ENCODE measurements at regions not wholly inside any gene's neighbourhood (a gene's known extent, or its start where the extent isn't known, plus 50 kb on each side); places are given as distances from the start of the nearest gene placed in this dataset.
A peak's percentile ranks its signal among the peaks of the same experiment; 100 is the strongest.

DNA sequence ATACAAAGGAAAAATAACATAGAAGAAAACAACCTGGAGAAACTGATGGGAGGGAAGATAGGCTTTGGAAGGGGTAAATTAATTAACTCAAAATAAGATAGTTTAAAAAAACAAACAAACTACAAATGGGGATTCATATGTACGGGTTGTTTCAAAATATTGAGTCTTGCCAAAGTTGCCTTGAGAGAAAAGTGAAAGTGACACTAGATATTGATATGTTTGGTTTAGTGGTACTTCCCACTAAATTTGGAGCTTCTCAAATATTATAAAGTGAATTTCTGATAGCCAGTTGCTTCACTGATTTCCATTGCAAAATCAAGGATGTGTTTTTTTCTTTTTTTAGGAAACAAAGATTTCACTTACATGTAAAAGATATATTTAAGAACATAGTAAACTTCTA, 149.5 kb upstream of the RUNX1 start:
- BruUV-seq (replicated peaks): no TSS peak
- TF ChIP-seq, protein P1, sequence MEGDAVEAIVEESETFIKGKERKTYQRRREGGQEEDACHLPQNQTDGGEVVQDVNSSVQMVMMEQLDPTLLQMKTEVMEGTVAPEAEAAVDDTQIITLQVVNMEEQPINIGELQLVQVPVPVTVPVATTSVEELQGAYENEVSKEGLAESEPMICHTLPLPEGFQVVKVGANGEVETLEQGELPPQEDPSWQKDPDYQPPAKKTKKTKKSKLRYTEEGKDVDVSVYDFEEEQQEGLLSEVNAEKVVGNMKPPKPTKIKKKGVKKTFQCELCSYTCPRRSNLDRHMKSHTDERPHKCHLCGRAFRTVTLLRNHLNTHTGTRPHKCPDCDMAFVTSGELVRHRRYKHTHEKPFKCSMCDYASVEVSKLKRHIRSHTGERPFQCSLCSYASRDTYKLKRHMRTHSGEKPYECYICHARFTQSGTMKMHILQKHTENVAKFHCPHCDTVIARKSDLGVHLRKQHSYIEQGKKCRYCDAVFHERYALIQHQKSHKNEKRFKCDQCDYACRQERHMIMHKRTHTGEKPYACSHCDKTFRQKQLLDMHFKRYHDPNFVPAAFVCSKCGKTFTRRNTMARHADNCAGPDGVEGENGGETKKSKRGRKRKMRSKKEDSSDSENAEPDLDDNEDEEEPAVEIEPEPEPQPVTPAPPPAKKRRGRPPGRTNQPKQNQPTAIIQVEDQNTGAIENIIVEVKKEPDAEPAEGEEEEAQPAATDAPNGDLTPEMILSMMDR (IDR thresholded peaks at IDR 0.05; ENCODE audit: unreplicated experiment): no peak
- intact Hi-C loops (cut with micrococcal nuclease): no loop called here
- H3K36me3 Mint-ChIP-seq (ENCODE audit: insufficient read depth, unreplicated experiment): no peaks in the 10 kb centered on the region
- H3K27me3 Mint-ChIP-seq (ENCODE audit: insufficient read depth, unreplicated experiment): no peaks in the 10 kb centered on the region
- peak overlapping the region; percentile 74 for H3K27ac Mint-ChIP-seq (ENCODE audit: low read depth, unreplicated experiment)
- ChIA-PET CTCF (interaction anchor here (0.6 to 0.7 kb wide), 2 partner anchors 110 to 154 kb away, joined by 3 read pairs; no protein-coding TSS in a partner anchor), POLR2A (interaction anchor here (0.6 to 2.8 kb wide), 10 partner anchors 16 to 427 kb away, joined by 3 to 21 read pairs (median 5); no protein-coding TSS in a partner anchor)
- no peak overlapping the region for H3K4me3 Mint-ChIP-seq (ENCODE audit: unreplicated experiment)
- peaks cover 30% of the 10 kb centered on the region for H3K4me1 Mint-ChIP-seq (ENCODE audit: insufficient read depth, unreplicated experiment)
- peaks cover 9% of the 10 kb centered on the region for H3K9me3 Mint-ChIP-seq (ENCODE audit: unreplicated experiment)
- DNase-seq (ENCODE audit: unreplicated experiment): no peak

DNA sequence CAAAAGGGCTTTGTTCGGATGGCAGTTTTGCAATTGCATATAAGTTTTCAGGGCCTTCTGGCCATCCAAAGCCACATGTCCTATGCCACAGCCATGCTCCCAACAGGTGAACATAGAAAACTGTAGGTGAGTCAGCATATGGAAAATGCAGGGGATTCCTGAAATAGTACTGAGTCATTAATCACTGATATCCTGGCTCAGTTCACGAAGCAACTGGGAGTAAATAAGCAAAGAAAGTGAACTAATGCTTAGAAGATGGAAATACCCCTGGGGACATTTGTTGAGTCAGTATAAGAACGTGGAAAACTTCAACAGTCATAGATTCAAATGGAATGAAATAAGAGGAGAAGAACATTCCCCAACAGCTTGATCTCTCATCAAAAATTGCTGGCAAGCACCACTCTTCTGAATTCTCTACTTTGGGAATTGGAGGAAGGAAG, 148.9 kb upstream of the RUNX1 start:
- peaks cover 9% of the 10 kb centered on the region for H3K9me3 Mint-ChIP-seq (ENCODE audit: unreplicated experiment)
- H3K4me3 Mint-ChIP-seq (ENCODE audit: unreplicated experiment): no peak overlapping the region
- ChIA-PET POLR2A (interaction anchor here (0.6 to 2.8 kb wide), 10 partner anchors 17 to 427 kb away, joined by 3 to 21 read pairs (median 5); no protein-coding TSS in a partner anchor), CTCF (interaction anchor here (0.7 kb wide), 1 partner anchor 155 kb away, joined by 3 read pairs; no protein-coding TSS in a partner anchor)
- H3K36me3 Mint-ChIP-seq (ENCODE audit: insufficient read depth, unreplicated experiment): no peaks in the 10 kb centered on the region
- DNase-seq (ENCODE audit: unreplicated experiment): peak; percentile 90
- H3K27me3 Mint-ChIP-seq (ENCODE audit: insufficient read depth, unreplicated experiment): no peaks in the 10 kb centered on the region
- H3K27ac Mint-ChIP-seq (ENCODE audit: low read depth, unreplicated experiment): peak overlapping the region; percentile 74
- intact Hi-C loops (cut with micrococcal nuclease): no loop called here
- peaks cover 30% of the 10 kb centered on the region for H3K4me1 Mint-ChIP-seq (ENCODE audit: insufficient read depth, unreplicated experiment)
- TF ChIP-seq, protein P1 (IDR thresholded peaks at IDR 0.05; ENCODE audit: unreplicated experiment): no peak
- BruUV-seq (replicated peaks): no TSS peak

DNA sequence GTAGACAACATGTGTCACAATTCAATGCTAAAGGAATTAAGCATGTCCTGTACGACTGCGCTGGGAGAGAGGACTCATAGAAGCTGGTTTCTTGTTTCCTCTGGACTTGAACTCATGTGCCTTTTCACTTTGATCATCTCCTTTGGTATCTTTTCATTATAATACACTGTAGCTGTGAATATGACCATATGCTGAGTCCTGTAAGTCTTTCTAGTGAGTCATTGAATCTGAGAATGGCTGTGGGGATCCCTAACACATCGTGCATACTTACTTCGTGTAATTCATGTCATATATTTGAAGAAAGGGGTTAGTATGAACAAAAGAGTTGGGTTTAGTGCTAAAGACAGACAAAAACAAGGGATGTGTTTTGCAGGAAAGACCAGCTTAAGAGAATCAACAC, 148.1 kb upstream of the RUNX1 start:
- no peak overlapping the region for H3K4me3 Mint-ChIP-seq (ENCODE audit: unreplicated experiment)
- DNase-seq (ENCODE audit: unreplicated experiment): no peak
- H3K4me1 Mint-ChIP-seq (ENCODE audit: insufficient read depth, unreplicated experiment): peaks cover 24% of the 10 kb centered on the region
- TF ChIP-seq, protein P1 (IDR thresholded peaks at IDR 0.05; ENCODE audit: unreplicated experiment): no peak
- no peaks in the 10 kb centered on the region for H3K36me3 Mint-ChIP-seq (ENCODE audit: insufficient read depth, unreplicated experiment)
- H3K9me3 Mint-ChIP-seq (ENCODE audit: unreplicated experiment): peaks cover 9% of the 10 kb centered on the region
- intact Hi-C loops (cut with micrococcal nuclease): no loop called here
- CTCF ChIA-PET: interaction anchor here (0.5 to 0.6 kb wide), 2 partner anchors 150 to 623 kb away, joined by 3 to 4 read pairs; no protein-coding TSS in a partner anchor
- BruUV-seq (replicated peaks): no TSS peak
- H3K27ac Mint-ChIP-seq (ENCODE audit: low read depth, unreplicated experiment): peak overlapping the region; percentile 74
- no peaks in the 10 kb centered on the region for H3K27me3 Mint-ChIP-seq (ENCODE audit: insufficient read depth, unreplicated experiment)
- POLR2A ChIA-PET: interaction anchor here (0.6 to 2.8 kb wide), 7 partner anchors 8 to 149 kb away, joined by 3 to 21 read pairs (median 5); no protein-coding TSS in a partner anchor

DNA sequence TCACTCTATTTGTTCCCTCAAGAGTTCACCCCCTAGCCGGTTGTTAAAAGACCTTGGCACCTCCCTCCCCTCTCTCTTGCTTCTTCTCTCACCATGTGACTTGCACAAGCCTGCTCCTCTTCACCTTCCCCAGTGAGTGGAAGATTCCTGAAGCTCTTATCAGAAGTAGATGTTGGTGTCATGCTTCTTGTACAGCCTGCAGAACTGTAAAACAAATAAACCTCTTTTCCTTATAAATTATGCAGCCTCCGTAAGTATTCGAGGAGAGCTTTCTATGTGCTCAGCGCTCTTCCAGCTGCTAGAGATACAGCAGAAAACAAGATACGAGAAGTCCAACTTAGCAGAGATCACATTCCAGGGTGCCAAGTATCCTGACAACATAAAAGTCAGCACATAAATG, 147.0 kb upstream of the RUNX1 start:
- Mint-ChIP-seq H3K4me1 (ENCODE audit: insufficient read depth, unreplicated experiment) (peaks cover 23% of the 10 kb centered on the region), H3K4me3 (ENCODE audit: unreplicated experiment) (no peak overlapping the region), H3K9me3 (ENCODE audit: unreplicated experiment) (peaks cover 9% of the 10 kb centered on the region), H3K36me3 (ENCODE audit: insufficient read depth, unreplicated experiment) (no peaks in the 10 kb centered on the region), H3K27me3 (ENCODE audit: insufficient read depth, unreplicated experiment) (no peaks in the 10 kb centered on the region), H3K27ac (ENCODE audit: low read depth, unreplicated experiment) (no peak overlapping the region)
- no TSS peak for BruUV-seq (replicated peaks)
- CTCF ChIA-PET: no interaction called here
- intact Hi-C loops (cut with micrococcal nuclease): no loop called here
- POLR2A ChIA-PET: interaction anchor here (0.6 to 2.8 kb wide), 3 partner anchors 21 to 132 kb away, joined by 3 to 21 read pairs (median 4); no protein-coding TSS in a partner anchor
- no peak for DNase-seq (ENCODE audit: unreplicated experiment)
- TF ChIP-seq, protein P1 (IDR thresholded peaks at IDR 0.05; ENCODE audit: unreplicated experiment): no peak

Data from MCF 10A (cell line).